A549 (cell line): ENCODE measurements at regions not wholly inside any gene's neighbourhood (a gene's known extent, or its start where the extent isn't known, plus 50 kb on each side); places are given as distances from the start of the nearest gene placed in this dataset.

Source experiments
- ATAC-seq, 2 experiments: fragments of 200-7000 bp in 1 of 2; fragments of >200 bp in 1 of 2; cut with Nextera tagmentation in 1 of 2; cut with Tn5 transposase in 1 of 2; 3 replicates each; pipeline versions ENCODE4 v1.8.0 to v1.9.1; 2018 to 2020; ENCODE audit warnings: mild to moderate bottlenecking in 1 of 2, moderate library complexity in 1 of 2
- CTCF ChIA-PET: fragments of 300-600 bp; sonication (Branson Sonifier 250); formaldehyde crosslinking; extraction: SDS; loops from one replicate; lab custom pipeline; 2021; ENCODE audit warnings: antibody characterized with exemption, inconsistent platforms; lab: Yijun Ruan, JAX
- POLR2A ChIA-PET: fragments of 350-600 bp; formaldehyde crosslinking; extraction: SDS; loops from one replicate; lab custom pipeline; 2021; ENCODE audit warnings: antibody characterized with exemption, inconsistent platforms; lab: Yijun Ruan, JAX
- DNase-seq, 2 experiments: peaks; one replicate each; pipeline versions ENCODE4 v3.0.0 to v3.0.0-alpha.2; 2011 to 2016; ENCODE audit warnings: low read depth in 1 of 2, low spot score in 1 of 2
- FAIRE-seq: peaks from 2 replicates; lab custom pipeline; 2011; peaks lifted over from hg19 to GRCh38; lab: Jason Lieb, UNC
- H3K27ac ChIP-seq, 2 experiments: fragments of >200 bp; sonication (Bioruptor Twin); formaldehyde crosslinking; 3 replicates each; pipeline ENCODE4 v1.5.1; 2016 to 2017
- H3K4me1 ChIP-seq: fragments of >200 bp; sonication (Bioruptor Twin); formaldehyde crosslinking; 3 replicates; pipeline ENCODE4 v1.6.1; 2016
- H3K4me2 ChIP-seq: fragments of >200 bp; sonication (Bioruptor Twin); formaldehyde crosslinking; 3 replicates; pipeline ENCODE4 v1.6.1; 2016
- H3K4me3 ChIP-seq: fragments of >200 bp; sonication (Bioruptor Twin); formaldehyde crosslinking; 3 replicates; pipeline ENCODE4 v1.5.1; 2016
- H3K9me3 ChIP-seq: fragments of >200 bp; sonication (Bioruptor Twin); formaldehyde crosslinking; 3 replicates; pipeline ENCODE4 v1.6.1; 2016
- CBX2 ChIP-seq: fragments of 200-600 bp; sonication (generic); IDR thresholded peaks from 2 replicates; pipeline ENCODE4 v1.6.1; 2016; ENCODE audit warnings: low read depth, mild to moderate bottlenecking, borderline replicate concordance
- CEBPB ChIP-seq, 2 experiments: fragments of >200 bp in 1 of 2; sonication (Bioruptor Twin) in 1 of 2; formaldehyde crosslinking in 1 of 2; IDR thresholded peaks; 2 replicates each; pipeline ENCODE4 v1.6.1; 2012 to 2016
- EHMT2 ChIP-seq: fragments of 200-600 bp; sonication (generic); IDR thresholded peaks from 2 replicates; pipeline ENCODE4 v1.6.1; 2016; ENCODE audit warnings: antibody characterized with exemption, low read depth, mild to moderate bottlenecking, moderate library complexity
- EP300 ChIP-seq, 2 experiments: fragments of >200 bp; sonication (Bioruptor Twin); formaldehyde crosslinking; IDR thresholded peaks; 2 replicates in 1 of 2; 3 replicates in 1 of 2; pipeline ENCODE4 v1.6.1; 2016 to 2017
- ESRRA ChIP-seq: fragments of 150-350 bp; IDR thresholded peaks from 2 replicates; pipeline ENCODE4 v1.6.1; 2014; ENCODE audit warnings: mild to moderate bottlenecking, low read length, borderline replicate concordance
- FOXS1 ChIP-seq: fragments of 250-450 bp; sonication (Bioruptor Pico); IDR thresholded peaks from 2 replicates; pipeline ENCODE4 v1.5.0; 2020; ENCODE audit warnings: mild to moderate bottlenecking, moderate library complexity
- GATA3 ChIP-seq: IDR thresholded peaks from 2 replicates; pipeline ENCODE4 v1.6.1; 2012; ENCODE audit warnings: borderline replicate concordance
- HDAC2 ChIP-seq: fragments of 200-600 bp; sonication (generic); IDR thresholded peaks from 2 replicates; pipeline ENCODE4 v1.6.1; 2016
- HOXA7 ChIP-seq: fragments of 250-450 bp; sonication (Bioruptor Pico); IDR thresholded peaks from 2 replicates; pipeline ENCODE4 v1.5.0; 2020; ENCODE audit warnings: mild to moderate bottlenecking, moderate library complexity
- HOXB13 ChIP-seq: fragments of 250-450 bp; sonication (Bioruptor Pico); IDR thresholded peaks from 2 replicates; pipeline ENCODE4 v1.5.0; 2020; ENCODE audit warnings: low read depth, mild to moderate bottlenecking, moderate library complexity
- HOXB5 ChIP-seq: fragments of 250-450 bp; sonication (Bioruptor Pico); IDR thresholded peaks from 2 replicates; pipeline ENCODE4 v1.5.0; 2020; ENCODE audit warnings: mild to moderate bottlenecking, moderate library complexity
- JUNB ChIP-seq: fragments of >200 bp; sonication (Bioruptor Twin); formaldehyde crosslinking; IDR thresholded peaks from 2 replicates; pipeline ENCODE4 v1.6.1; 2016
- KDM5A ChIP-seq: fragments of 200-600 bp; sonication (generic); IDR thresholded peaks from 2 replicates; pipeline ENCODE4 v1.6.1; 2016; ENCODE audit warnings: antibody characterized with exemption, mild to moderate bottlenecking
- NFE2L2 ChIP-seq: fragments of 150-350 bp; conservative IDR thresholded peaks from 2 replicates; pipeline ENCODE4 v1.6.1; 2014; ENCODE audit warnings: low read length
- PHF8 ChIP-seq: fragments of 200-600 bp; sonication (generic); IDR thresholded peaks from 2 replicates; pipeline ENCODE4 v1.6.1; 2016; ENCODE audit warnings: low read depth, mild to moderate bottlenecking, antibody characterized with exemption, moderate library complexity, borderline replicate concordance
- POLR2AphosphoS2 ChIP-seq: conservative IDR thresholded peaks from 2 replicates; pipeline ENCODE4 v1.6.1; 2012; ENCODE audit warnings: low read length, improper control_type of control experiment, inconsistent platforms
- RAD21 ChIP-seq, 2 experiments: fragments of >200 bp in 1 of 2; sonication (Bioruptor Twin) in 1 of 2; formaldehyde crosslinking in 1 of 2; IDR thresholded peaks in 1 of 2; conservative IDR thresholded peaks in 1 of 2; 2 replicates in 1 of 2; 3 replicates in 1 of 2; pipeline ENCODE4 v1.6.1; 2012 to 2018; ENCODE audit warnings: inconsistent platforms in 1 of 2
- RCOR1 ChIP-seq: fragments of 150-350 bp; IDR thresholded peaks from 2 replicates; pipeline ENCODE4 v1.6.1; 2014; ENCODE audit warnings: antibody characterized with exemption, low read length, low read depth
- RNF2 ChIP-seq: fragments of 200-600 bp; sonication (generic); IDR thresholded peaks from 2 replicates; pipeline ENCODE4 v1.6.1; 2016; ENCODE audit warnings: low read depth, mild to moderate bottlenecking, antibody characterized with exemption, moderate library complexity, borderline replicate concordance
- TFCP2L1 ChIP-seq: fragments of 250-450 bp; sonication (Bioruptor Pico); IDR thresholded peaks from 2 replicates; pipeline ENCODE4 v1.5.0; 2021; ENCODE audit warnings: mild to moderate bottlenecking
- ZNF302 ChIP-seq: fragments of 250-450 bp; sonication (Bioruptor Pico); IDR thresholded peaks from 2 replicates; pipeline ENCODE4 v1.9.0; 2021; ENCODE audit warnings: inconsistent platforms, mild to moderate bottlenecking, moderate library complexity
- WGBS: methylation state at CpG from one replicate; pipeline ENCODE4 v1.1.6; 2017; ENCODE audit errors: missing lambda C conversion rate; 5-methylcytosine and 5-hydroxymethylcytosine counted together
- TF ChIP-seq, protein P1 (sequence below): fragments of 250-450 bp; sonication (Bioruptor Pico); IDR thresholded peaks from 2 replicates; pipeline ENCODE4 v1.5.0; 2020; ENCODE audit warnings: low read depth, mild to moderate bottlenecking, moderate library complexity
- TF ChIP-seq, protein P2 (sequence below): fragments of 450-650 bp; IDR thresholded peaks from 2 replicates; pipeline ENCODE4 v1.6.1; 2014; ENCODE audit warnings: antibody characterized with exemption
- TF ChIP-seq, protein P3 (sequence below): fragments of >200 bp; sonication (Bioruptor Twin); formaldehyde crosslinking; IDR thresholded peaks from 2 replicates; pipeline ENCODE4 v1.6.1; 2016
- TF ChIP-seq, protein P4 (sequence below): IDR thresholded peaks from 2 replicates; pipeline ENCODE4 v1.6.1; 2012; ENCODE audit warnings: low read depth, borderline replicate concordance
- TF ChIP-seq, protein P5 (sequence below): IDR thresholded peaks from 2 replicates; pipeline ENCODE4 v1.6.1; 2012

DNA sequence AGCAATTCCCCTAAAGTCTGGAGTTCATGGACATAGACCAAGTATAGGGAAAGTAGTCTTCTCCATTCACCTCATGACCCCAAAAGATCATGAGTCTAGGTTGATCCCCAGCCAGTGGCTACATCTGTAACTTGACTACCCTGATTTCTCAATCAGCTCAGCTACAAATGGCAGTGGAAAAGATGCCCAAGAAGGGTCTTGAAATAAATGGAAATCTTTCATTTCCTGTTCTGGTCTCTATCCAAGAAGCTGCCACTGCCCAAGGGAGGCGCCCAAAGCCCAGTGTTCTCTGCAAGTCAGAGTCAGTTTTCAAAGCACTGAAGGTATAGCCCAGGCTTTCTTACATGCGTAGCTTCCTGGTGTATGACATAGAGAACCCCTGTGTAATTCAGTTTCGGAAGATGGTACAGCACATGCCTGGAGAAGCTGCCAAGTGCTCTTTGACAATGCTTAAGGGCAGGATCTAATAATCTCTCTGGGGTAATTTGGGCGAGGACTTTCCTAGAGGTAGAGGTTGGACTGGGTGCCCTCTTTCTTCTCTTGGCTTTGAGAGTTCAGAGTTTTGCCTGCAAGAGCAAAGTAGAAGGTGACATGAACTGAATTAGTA, 101.1 kb downstream of the ADAMTS15 start (continued):
- no peak for TF ChIP-seq ZNF302
- TF ChIP-seq POLR2AphosphoS2, result no peak
- no peak for TF ChIP-seq HDAC2

DNA sequence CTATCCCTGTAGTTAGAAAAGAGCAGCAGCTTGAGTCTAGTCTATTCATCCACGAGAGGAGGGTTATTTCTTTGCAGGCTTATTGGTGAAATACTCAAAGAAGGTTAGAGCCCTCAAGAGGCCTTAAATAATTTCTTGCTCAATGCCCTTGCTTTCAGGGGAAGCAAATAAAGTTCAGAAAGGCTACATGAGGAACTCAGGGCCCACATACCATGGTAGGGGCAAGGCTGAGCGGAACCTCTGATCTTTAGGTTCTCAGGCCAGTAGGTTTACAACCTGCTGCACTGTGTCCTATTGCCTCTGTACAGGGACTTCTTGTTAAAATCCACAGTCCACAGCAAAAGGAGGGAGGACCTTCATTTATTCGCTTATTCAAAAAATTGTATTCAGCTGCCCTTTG, 101.7 kb downstream of the ADAMTS15 start:
- Histone ChIP-seq H3K27ac (no peak overlapping the region), H3K9me3 (no peaks in the 10 kb centered on the region), H3K4me1 (no peaks in the 10 kb centered on the region), H3K4me2 (no peak overlapping the region), H3K4me3 (no peak overlapping the region)
- no peak for FAIRE-seq
- no peak for ATAC-seq
- no peak for TF ChIP-seq RCOR1
- no peak for TF ChIP-seq PHF8
- TF ChIP-seq, protein P1, sequence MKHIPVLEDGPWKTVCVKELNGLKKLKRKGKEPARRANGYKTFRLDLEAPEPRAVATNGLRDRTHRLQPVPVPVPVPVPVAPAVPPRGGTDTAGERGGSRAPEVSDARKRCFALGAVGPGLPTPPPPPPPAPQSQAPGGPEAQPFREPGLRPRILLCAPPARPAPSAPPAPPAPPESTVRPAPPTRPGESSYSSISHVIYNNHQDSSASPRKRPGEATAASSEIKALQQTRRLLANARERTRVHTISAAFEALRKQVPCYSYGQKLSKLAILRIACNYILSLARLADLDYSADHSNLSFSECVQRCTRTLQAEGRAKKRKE (CRISPR knock-in tag), result no peak
- TF ChIP-seq, protein P2, sequence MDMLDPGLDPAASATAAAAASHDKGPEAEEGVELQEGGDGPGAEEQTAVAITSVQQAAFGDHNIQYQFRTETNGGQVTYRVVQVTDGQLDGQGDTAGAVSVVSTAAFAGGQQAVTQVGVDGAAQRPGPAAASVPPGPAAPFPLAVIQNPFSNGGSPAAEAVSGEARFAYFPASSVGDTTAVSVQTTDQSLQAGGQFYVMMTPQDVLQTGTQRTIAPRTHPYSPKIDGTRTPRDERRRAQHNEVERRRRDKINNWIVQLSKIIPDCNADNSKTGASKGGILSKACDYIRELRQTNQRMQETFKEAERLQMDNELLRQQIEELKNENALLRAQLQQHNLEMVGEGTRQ, result no peak
- TF ChIP-seq NFE2L2, result no peak
- TF ChIP-seq, protein P3, sequence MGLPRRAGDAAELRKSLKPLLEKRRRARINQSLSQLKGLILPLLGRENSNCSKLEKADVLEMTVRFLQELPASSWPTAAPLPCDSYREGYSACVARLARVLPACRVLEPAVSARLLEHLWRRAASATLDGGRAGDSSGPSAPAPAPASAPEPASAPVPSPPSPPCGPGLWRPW, result no peak
- no peak for TF ChIP-seq TFCP2L1 (CRISPR knock-in tag)
- TF ChIP-seq ESRRA, result no peak
- no peak for TF ChIP-seq HOXA7 (CRISPR knock-in tag)
- TF ChIP-seq RAD21 (conservative IDR thresholded peaks at IDR 0.05 in 1 of 2, IDR thresholded peaks at IDR 0.05 in 1 of 2), result no peak
- TF ChIP-seq KDM5A, result no peak
- TF ChIP-seq CEBPB (IDR thresholded peaks at IDR 0.05), result no peak
- no peak for TF ChIP-seq FOXS1 (CRISPR knock-in tag)
- TF ChIP-seq, protein P4, sequence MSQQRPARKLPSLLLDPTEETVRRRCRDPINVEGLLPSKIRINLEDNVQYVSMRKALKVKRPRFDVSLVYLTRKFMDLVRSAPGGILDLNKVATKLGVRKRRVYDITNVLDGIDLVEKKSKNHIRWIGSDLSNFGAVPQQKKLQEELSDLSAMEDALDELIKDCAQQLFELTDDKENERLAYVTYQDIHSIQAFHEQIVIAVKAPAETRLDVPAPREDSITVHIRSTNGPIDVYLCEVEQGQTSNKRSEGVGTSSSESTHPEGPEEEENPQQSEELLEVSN, result no peak
- WGBS, result 93% methylated on average over 3 of the region's 3 CpGs
- no peak for DNase-seq
- ChIA-PET CTCF (no interaction called here), POLR2A (no interaction called here)

DNA sequence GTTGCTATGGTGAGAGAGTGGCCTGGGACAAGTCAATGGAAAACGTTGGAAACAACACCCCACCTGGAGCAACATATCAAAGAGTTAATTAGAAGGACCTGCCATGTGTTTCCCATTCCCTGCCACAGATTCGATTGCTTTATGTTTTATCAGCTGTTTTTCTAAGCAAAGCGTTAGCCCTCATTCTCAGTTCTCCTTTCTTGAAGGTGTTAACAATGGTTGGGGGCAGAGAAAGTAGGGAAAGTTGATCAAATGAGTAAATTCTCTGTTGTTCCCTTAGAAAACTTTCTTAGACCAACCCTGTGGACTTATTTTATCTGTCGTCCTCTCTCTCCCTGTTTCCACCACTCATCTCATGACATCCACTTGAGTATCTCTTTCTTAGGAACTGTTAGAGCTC, 102.5 kb downstream of the ADAMTS15 start:
- Histone ChIP-seq H3K27ac (no peak overlapping the region), H3K9me3 (no peaks in the 10 kb centered on the region), H3K4me1 (no peaks in the 10 kb centered on the region), H3K4me2 (no peak overlapping the region), H3K4me3 (no peak overlapping the region)
- 60% methylated on average over 4 of the region's 4 CpGs for WGBS
- FAIRE-seq (no peak), ATAC-seq (no peak), DNase-seq (no peak)
- CTCF ChIA-PET, result no interaction called here
- TF ChIP-seq HOXB13 (CRISPR knock-in tag) (no peak), HOXB5 (no peak), EHMT2 (no peak), JUNB (no peak), GATA3 (no peak), ESRRA (no peak), CBX2 (no peak), RNF2 (no peak), EP300 (IDR thresholded peaks at IDR 0.05) (no peak)
- TF ChIP-seq, protein P5, sequence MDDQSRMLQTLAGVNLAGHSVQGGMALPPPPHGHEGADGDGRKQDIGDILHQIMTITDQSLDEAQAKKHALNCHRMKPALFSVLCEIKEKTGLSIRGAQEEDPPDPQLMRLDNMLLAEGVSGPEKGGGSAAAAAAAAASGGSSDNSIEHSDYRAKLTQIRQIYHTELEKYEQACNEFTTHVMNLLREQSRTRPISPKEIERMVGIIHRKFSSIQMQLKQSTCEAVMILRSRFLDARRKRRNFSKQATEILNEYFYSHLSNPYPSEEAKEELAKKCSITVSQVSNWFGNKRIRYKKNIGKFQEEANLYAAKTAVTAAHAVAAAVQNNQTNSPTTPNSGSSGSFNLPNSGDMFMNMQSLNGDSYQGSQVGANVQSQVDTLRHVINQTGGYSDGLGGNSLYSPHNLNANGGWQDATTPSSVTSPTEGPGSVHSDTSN, result no peak
- TF ChIP-seq, protein P3, result no peak
- POLR2A ChIA-PET, result no interaction called here
